ENCODE measurements at regions not wholly inside any gene's neighbourhood (a gene's known extent, or its start where the extent isn't known, plus 50 kb on each side); places are given as distances from the start of the nearest gene placed in this dataset.

- Histone ChIP-seq H3K27me3 (ENCODE audit: control insufficient read depth, insufficient read depth, low read length) (no peaks in the 10 kb centered on the region), H3K36me3 (ENCODE audit: control insufficient read depth, insufficient read depth, low read length) (no peaks in the 10 kb centered on the region), H3K4me3 (ENCODE audit: low read depth, low read length) (no peak overlapping the region)
- DNase-seq (ENCODE audit: low read depth): no peak
- no peak for TF ChIP-seq CTCF (IDR thresholded peaks at IDR 0.05; ENCODE audit: insufficient read depth, low read length, poor library complexity, severe bottlenecking)
Measured at GRCh38 chr15:80308002-80308401, 56.0 kb upstream of the CTXND1 start.

- no peak for DNase-seq (ENCODE audit: low read depth)
- peak; percentile 62 for TF ChIP-seq CTCF (IDR thresholded peaks at IDR 0.05; ENCODE audit: insufficient read depth, low read length, poor library complexity, severe bottlenecking)
- Histone ChIP-seq H3K27me3 (ENCODE audit: control insufficient read depth, insufficient read depth, low read length) (no peaks in the 10 kb centered on the region), H3K4me3 (ENCODE audit: low read depth, low read length) (no peak overlapping the region), H3K36me3 (ENCODE audit: control insufficient read depth, insufficient read depth, low read length) (no peaks in the 10 kb centered on the region)
Measured at GRCh38 chr15:80309769-80310384, 57.9 kb upstream of the CTXND1 start.

GRCh38 chr15:80310776-80311175 lies 58.8 kb upstream of the CTXND1 start:
- Histone ChIP-seq H3K27me3 (ENCODE audit: control insufficient read depth, insufficient read depth, low read length) (no peaks in the 10 kb centered on the region), H3K36me3 (ENCODE audit: control insufficient read depth, insufficient read depth, low read length) (no peaks in the 10 kb centered on the region), H3K4me3 (ENCODE audit: low read depth, low read length) (no peak overlapping the region)
- no peak for TF ChIP-seq CTCF (IDR thresholded peaks at IDR 0.05; ENCODE audit: insufficient read depth, low read length, poor library complexity, severe bottlenecking)
- DNase-seq (ENCODE audit: low read depth): no peak

GRCh38 chr15:80315289-80315987 lies 63.4 kb upstream of the CTXND1 start:
- Histone ChIP-seq H3K36me3 (ENCODE audit: control insufficient read depth, insufficient read depth, low read length) (no peaks in the 10 kb centered on the region), H3K4me3 (ENCODE audit: low read depth, low read length) (no peak overlapping the region), H3K27me3 (ENCODE audit: control insufficient read depth, insufficient read depth, low read length) (no peaks in the 10 kb centered on the region)
- DNase-seq (ENCODE audit: low read depth): no peak
- no peak for TF ChIP-seq CTCF (IDR thresholded peaks at IDR 0.05; ENCODE audit: insufficient read depth, low read length, poor library complexity, severe bottlenecking)

- Histone ChIP-seq H3K36me3 (ENCODE audit: control insufficient read depth, insufficient read depth, low read length) (no peaks in the 10 kb centered on the region), H3K4me3 (ENCODE audit: low read depth, low read length) (no peak overlapping the region), H3K27me3 (ENCODE audit: control insufficient read depth, insufficient read depth, low read length) (no peaks in the 10 kb centered on the region)
- DNase-seq (ENCODE audit: low read depth): no peak
- no peak for TF ChIP-seq CTCF (IDR thresholded peaks at IDR 0.05; ENCODE audit: insufficient read depth, low read length, poor library complexity, severe bottlenecking)
Measured at GRCh38 chr15:80317389-80318182, 65.6 kb upstream of the CTXND1 start.

All from kidney epithelial cell (primary cell).